ENCODE measurements at regions not wholly inside any gene's neighbourhood (a gene's known extent, or its start where the extent isn't known, plus 50 kb on each side); places are given as distances from the start of the nearest gene placed in this dataset.

GRCh38 chr16:5951486-5951885, 853.9 kb upstream of the EEF2KMT start:
- POLR2A ChIA-PET: no interaction called here

More at GRCh38 chr16:5951486-5951885, 853.9 kb upstream of the EEF2KMT start:
- no peak overlapping the region for H3K27ac ChIP-seq (ENCODE audit: low read depth, low read length)
- DNase-seq (ENCODE audit: low read depth, low spot score): no peak
- no peaks in the 10 kb centered on the region for H3K36me3 ChIP-seq (ENCODE audit: control insufficient read depth in 1 of 2, insufficient read depth in 2 of 2, low read length in 2 of 2)
- H3K79me2 ChIP-seq (ENCODE audit: insufficient read depth, low read length): no peaks in the 10 kb centered on the region
- no TSS peak for BruUV-seq (replicated peaks)
- no peak for ATAC-seq
- H2AFZ ChIP-seq (ENCODE audit: low read depth, low read length, poor library complexity, severe bottlenecking): no peak overlapping the region
- no peaks in the 10 kb centered on the region for H4K20me1 ChIP-seq (ENCODE audit: insufficient read depth)
- no peak overlapping the region for H3K9ac ChIP-seq (ENCODE audit: low read length)
- no peaks in the 10 kb centered on the region for H3K4me1 ChIP-seq (ENCODE audit: control insufficient read depth in 1 of 2, insufficient read depth in 2 of 2, low read length in 2 of 2)
- TF ChIP-seq SIN3A (IDR thresholded peaks at IDR 0.05; ENCODE audit: low read depth) (no peak), POLR2AphosphoS5 (IDR thresholded peaks at IDR 0.05; ENCODE audit: low read depth, low read length) (no peak), FOSL1 (IDR thresholded peaks at IDR 0.05; ENCODE audit: low read depth) (no peak), JUND (IDR thresholded peaks at IDR 0.05) (no peak), ZFX (IDR thresholded peaks at IDR 0.05) (no peak), TCF7L2 (IDR thresholded peaks at IDR 0.05; ENCODE audit: borderline replicate concordance, extremely low read depth, insufficient read depth, insufficient read length) (no peak), REST (IDR thresholded peaks at IDR 0.05; ENCODE audit: low read depth) (no peak), ZNF274 (IDR thresholded peaks at IDR 0.05; ENCODE audit: low read depth, low read length) (no peak)
- H3K9me2 ChIP-seq (ENCODE audit: insufficient read depth): no peaks in the 10 kb centered on the region
- H3K27me3 ChIP-seq (ENCODE audit: insufficient read depth, low read length): no peaks in the 10 kb centered on the region
- RAD21 ChIA-PET (ENCODE audit: low non-redundant PET in 1 of 2, low total read pairs in 2 of 2, uncharacterized antibody in 2 of 2, unreplicated experiment in 2 of 2): no interaction called here
- no peak overlapping the region for H3K4me2 ChIP-seq (ENCODE audit: low read length)
- no peak overlapping the region for H3K4me3 ChIP-seq (replicated peaks in 1 of 2; ENCODE audit: low read depth in 1 of 2, low read length in 2 of 2)
- CTCF ChIA-PET: no interaction called here
- intact Hi-C loops (cut with micrococcal nuclease): no loop called here
- peaks cover 0 to 7% of the 10 kb centered on the region in 2 experiments; a peak in 2 of 4 replicates for H3K9me3 ChIP-seq (ENCODE audit: control insufficient read depth in 1 of 2, insufficient read depth in 1 of 2, low read depth in 1 of 2, low read length in 2 of 2)
